ENCODE measurements at regions not wholly inside any gene's neighbourhood (a gene's known extent, or its start where the extent isn't known, plus 50 kb on each side); places are given as distances from the start of the nearest gene placed in this dataset.
"Not testable (repeated sequence)": the region's sequence is repeated elsewhere in the genome, so short reads cannot be mapped to it uniquely, and the experiment has no call there.

GRCh38 chr12:102669056-102669455 is 188.7 kb upstream of the IGF1 start:
- no peak for TF ChIP-seq CTCF (IDR thresholded peaks at IDR 0.05; ENCODE audit: low read depth, low read length)
- DNase-seq (ENCODE audit: extremely low read depth, low read depth), result peak; percentile 74

DNA sequence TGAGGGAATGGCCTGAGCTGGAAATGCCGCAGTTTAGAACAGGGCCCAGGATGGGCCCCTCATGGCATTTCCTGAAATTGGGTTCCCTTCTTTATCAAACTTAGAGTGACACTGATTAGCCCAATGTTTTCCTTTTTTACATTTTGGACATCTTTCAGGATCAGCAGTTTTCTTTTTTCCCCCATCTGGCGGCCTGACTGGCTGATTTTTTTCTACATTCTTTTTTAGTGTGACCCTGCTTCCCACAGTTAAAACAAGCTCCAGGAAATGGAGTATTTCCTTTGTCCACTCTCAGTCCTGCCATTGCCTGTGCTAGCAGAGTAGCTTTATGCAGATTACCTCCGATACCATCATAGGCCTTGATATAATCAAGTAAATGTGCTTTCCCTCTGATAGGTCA is 185.8 kb upstream of the IGF1 start:
- DNase-seq (ENCODE audit: extremely low read depth, low read depth), result not testable (repeated sequence)

- DNase-seq (ENCODE audit: extremely low read depth, low read depth), result no peak
- peak; percentile 4 for TF ChIP-seq CTCF (IDR thresholded peaks at IDR 0.05; ENCODE audit: low read depth, low read length)
Observed at GRCh38 chr12:102659200-102659911, 179.0 kb upstream of the IGF1 start.

- no peak for TF ChIP-seq CTCF (IDR thresholded peaks at IDR 0.05; ENCODE audit: low read depth, low read length)
Observed at GRCh38 chr12:102653406-102653805, 173.0 kb upstream of the IGF1 start.

GRCh38 chr12:102652645-102653313 is 172.4 kb upstream of the IGF1 start:
- no peak for TF ChIP-seq CTCF (IDR thresholded peaks at IDR 0.05; ENCODE audit: low read depth, low read length)
- DNase-seq (ENCODE audit: extremely low read depth, low read depth), result no peak

More at GRCh38 chr12:102653406-102653805, 173.0 kb upstream of the IGF1 start:
- DNase-seq (ENCODE audit: extremely low read depth, low read depth), result no peak

GRCh38 chr12:102645968-102646367 is 165.6 kb upstream of the IGF1 start:
- TF ChIP-seq CTCF (IDR thresholded peaks at IDR 0.05; ENCODE audit: low read depth, low read length), result no peak
- no peak for DNase-seq (ENCODE audit: extremely low read depth, low read depth)

DNA sequence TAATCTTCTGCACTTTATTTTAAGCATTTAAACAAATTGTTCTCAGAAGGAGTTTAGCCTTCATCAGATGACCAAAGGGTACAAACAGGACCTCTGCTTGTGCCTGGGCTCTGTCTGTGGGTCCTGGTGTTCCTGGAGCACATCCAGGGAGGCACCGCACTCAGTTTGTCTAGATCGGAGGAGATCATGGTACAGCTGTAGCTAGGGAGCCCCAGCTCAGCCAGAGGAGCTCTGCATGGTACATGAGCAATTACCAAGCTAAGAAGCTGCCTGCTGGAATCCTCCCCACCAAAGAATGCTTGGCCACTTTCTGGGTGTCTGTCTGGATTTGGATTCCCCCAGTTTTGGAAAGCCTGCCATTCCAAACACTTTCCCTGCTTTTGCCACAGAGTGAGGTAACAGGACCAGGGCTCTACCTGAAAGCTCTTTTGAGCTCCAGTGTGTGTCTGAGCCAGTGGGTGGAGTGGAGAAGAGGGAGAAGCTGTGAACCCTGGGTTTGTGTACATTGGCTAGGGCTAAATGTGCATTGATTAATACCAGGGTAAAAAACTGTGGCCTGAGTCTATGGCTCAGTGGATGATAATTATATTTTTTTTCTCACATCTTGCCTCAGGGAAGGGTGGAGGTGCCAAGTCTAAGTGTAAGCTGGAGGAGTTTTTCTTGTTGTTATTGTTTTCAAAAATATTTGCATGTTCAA is 163.7 kb upstream of the IGF1 start:
- no peak for DNase-seq (ENCODE audit: extremely low read depth, low read depth)
- no peak for TF ChIP-seq CTCF (IDR thresholded peaks at IDR 0.05; ENCODE audit: low read depth, low read length)
